ENCODE measurements at regions not wholly inside any gene's neighbourhood (a gene's known extent, or its start where the extent isn't known, plus 50 kb on each side); places are given as distances from the start of the nearest gene placed in this dataset.

DNA sequence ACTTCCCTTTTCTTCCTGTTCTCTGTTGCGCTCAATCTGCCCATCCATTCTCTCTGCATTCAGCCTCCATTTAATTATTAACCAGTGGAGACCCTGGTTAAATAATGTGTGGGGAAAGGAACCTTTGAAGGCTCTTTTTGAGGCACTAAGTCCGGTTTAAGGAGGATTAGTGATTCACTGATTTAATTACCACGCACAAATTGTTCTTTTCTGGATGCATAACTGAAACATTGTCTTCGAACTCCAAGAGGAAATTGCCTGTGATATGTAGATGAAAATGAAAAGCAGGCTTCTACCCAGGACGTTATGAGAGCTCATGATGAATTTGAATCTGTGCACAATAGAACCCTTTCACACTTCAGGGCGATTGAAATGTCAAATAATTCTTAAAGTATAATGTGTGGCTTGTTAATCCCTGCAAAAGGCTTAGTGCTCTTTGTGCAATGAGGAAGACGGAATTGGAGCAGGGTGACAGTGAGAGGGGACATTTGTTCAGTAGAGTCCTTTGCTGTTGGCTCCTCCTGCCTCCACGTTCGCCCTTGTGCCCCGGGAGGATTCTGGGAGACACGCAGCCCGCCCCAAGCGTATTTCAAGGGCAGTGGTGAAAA is 51.1 kb upstream of the ZNF236 start:
- H3K36me3 ChIP-seq (ENCODE audit: control insufficient read depth, insufficient read depth, low read length, severe bottlenecking), result no peaks in the 10 kb centered on the region
- no peak for DNase-seq (ENCODE audit: low read depth)
- no peak overlapping the region for H3K4me3 ChIP-seq (ENCODE audit: low read length)
- no peaks in the 10 kb centered on the region for H3K4me1 ChIP-seq (ENCODE audit: control insufficient read depth, insufficient read depth, low read length)
- H3K9me3 ChIP-seq (ENCODE audit: control insufficient read depth, low read length), result peaks cover 24% of the 10 kb centered on the region
- H3K9ac ChIP-seq (ENCODE audit: low read length), result no peak overlapping the region
- H3K27me3 ChIP-seq (replicated peaks; ENCODE audit: control insufficient read depth, insufficient read depth, low read length), result peaks cover 32% of the 10 kb centered on the region

DNA sequence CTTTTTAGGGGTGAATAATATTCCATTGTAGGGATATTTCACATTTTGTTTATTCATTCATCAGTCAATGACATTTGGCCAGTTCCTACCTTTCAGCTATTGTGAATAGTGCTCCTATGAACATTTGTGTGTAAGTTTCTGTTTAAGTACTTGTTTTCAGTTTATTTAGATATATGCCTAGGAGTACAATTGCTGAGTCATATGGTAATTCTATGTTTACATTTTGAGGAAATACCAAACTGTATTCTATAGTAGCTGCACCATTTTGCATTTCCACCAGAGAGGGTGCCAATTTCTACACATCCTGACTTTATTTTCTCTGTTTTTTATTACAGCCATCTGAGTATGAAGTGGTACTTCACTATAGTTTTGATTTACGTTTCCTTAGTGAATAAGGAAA is 54.4 kb upstream of the ZNF236 start:
- Histone ChIP-seq H3K9ac (ENCODE audit: low read length) (no peak overlapping the region), H3K4me1 (ENCODE audit: control insufficient read depth, insufficient read depth, low read length) (no peaks in the 10 kb centered on the region), H3K4me3 (ENCODE audit: low read length) (no peak overlapping the region), H3K27me3 (replicated peaks; ENCODE audit: control insufficient read depth, insufficient read depth, low read length) (peaks cover 24% of the 10 kb centered on the region), H3K9me3 (ENCODE audit: control insufficient read depth, low read length) (peaks cover 24% of the 10 kb centered on the region), H3K36me3 (ENCODE audit: control insufficient read depth, insufficient read depth, low read length, severe bottlenecking) (no peaks in the 10 kb centered on the region)
- no peak for DNase-seq (ENCODE audit: low read depth)

DNA sequence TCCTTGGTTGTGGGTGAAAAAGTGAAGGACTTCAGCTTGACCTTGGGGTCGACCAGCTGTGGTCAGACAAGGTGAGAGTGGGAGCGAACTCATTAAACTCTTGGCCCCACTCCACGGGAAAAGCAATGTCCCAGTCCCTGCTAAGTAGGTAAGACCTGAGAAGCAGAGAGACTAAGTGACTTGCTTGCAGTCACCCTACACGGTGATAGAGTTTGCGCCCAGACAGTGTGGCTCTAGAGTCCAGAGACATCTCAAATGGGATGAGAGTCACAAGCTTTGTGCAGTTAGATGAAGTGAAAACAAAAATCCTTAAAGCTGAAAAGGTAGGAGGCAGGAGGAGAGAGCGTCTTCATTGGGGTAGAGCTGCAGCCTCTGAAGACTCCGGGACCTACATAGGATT is 55.9 kb upstream of the ZNF236 start:
- Histone ChIP-seq H3K36me3 (ENCODE audit: control insufficient read depth, insufficient read depth, low read length, severe bottlenecking) (no peaks in the 10 kb centered on the region), H3K9me3 (ENCODE audit: control insufficient read depth, low read length) (peaks cover 24% of the 10 kb centered on the region), H3K4me3 (ENCODE audit: low read length) (no peak overlapping the region), H3K9ac (ENCODE audit: low read length) (no peak overlapping the region), H3K27me3 (replicated peaks; ENCODE audit: control insufficient read depth, insufficient read depth, low read length) (peaks cover 19% of the 10 kb centered on the region), H3K4me1 (ENCODE audit: control insufficient read depth, insufficient read depth, low read length) (no peaks in the 10 kb centered on the region)
- DNase-seq (ENCODE audit: low read depth), result no peak

DNA sequence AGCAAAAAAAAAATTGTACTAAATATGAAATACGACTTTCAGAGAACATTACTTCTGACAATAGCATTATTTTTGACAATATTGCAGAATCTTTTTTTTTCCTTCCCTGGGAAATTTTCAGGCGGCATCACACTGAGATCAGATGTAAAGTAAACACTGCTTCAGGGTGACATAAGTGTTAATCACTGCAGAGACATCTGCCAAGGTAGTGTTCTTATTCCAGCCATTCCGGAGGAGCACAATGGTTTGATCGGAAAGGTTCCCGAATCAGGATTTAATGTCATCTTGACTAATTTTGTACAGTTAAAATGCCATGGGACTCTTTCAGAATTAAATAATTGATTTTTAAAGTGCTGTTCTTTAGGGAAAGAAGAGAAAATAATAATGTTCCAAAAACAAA is 56.7 kb upstream of the ZNF236 start:
- no peaks in the 10 kb centered on the region for H3K4me1 ChIP-seq (ENCODE audit: control insufficient read depth, insufficient read depth, low read length)
- no peak overlapping the region for H3K4me3 ChIP-seq (ENCODE audit: low read length)
- DNase-seq (ENCODE audit: low read depth), result no peak
- no peaks in the 10 kb centered on the region for H3K36me3 ChIP-seq (ENCODE audit: control insufficient read depth, insufficient read depth, low read length, severe bottlenecking)
- H3K9ac ChIP-seq (ENCODE audit: low read length), result no peak overlapping the region
- peaks cover 24% of the 10 kb centered on the region for H3K9me3 ChIP-seq (ENCODE audit: control insufficient read depth, low read length)
- H3K27me3 ChIP-seq (replicated peaks; ENCODE audit: control insufficient read depth, insufficient read depth, low read length), result peaks cover 11% of the 10 kb centered on the region

DNA sequence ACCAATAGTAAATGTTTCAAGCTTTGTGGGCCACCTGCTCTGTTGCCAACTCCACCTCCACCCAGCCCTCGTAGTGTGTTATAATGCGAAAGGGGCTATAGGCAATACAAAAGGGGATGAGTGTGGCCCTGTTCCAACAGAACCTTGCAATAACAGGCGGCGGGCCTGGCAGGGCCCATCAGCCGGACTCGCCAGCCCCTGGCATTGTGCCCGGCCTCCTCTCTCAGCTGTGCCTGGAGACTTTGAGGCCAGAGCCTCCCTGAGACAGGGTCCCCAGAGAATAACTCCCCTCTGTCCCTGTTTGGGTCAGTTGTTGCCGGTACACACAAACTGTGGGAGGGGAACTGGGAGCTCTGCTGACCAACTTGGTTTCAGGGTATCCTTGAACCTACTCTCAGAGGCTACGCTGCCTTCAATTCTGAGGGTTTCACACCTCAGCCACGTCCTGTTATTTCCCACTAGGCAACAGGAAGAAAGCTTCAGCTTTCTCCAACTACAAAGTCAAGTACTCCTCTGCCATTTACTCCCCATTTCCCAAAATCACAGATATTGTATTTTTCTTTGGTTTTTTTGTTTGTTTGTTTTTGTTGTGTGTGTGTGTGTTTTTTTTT is 58.0 kb upstream of the ZNF236 start:
- H3K4me3 ChIP-seq (ENCODE audit: low read length), result no peak overlapping the region
- H3K9me3 ChIP-seq (ENCODE audit: control insufficient read depth, low read length), result peaks cover 19% of the 10 kb centered on the region
- no peaks in the 10 kb centered on the region for H3K36me3 ChIP-seq (ENCODE audit: control insufficient read depth, insufficient read depth, low read length, severe bottlenecking)
- H3K4me1 ChIP-seq (ENCODE audit: control insufficient read depth, insufficient read depth, low read length), result no peaks in the 10 kb centered on the region
- no peak for DNase-seq (ENCODE audit: low read depth)
- H3K27me3 ChIP-seq (replicated peaks; ENCODE audit: control insufficient read depth, insufficient read depth, low read length), result peaks cover 11% of the 10 kb centered on the region
- H3K9ac ChIP-seq (ENCODE audit: low read length), result no peak overlapping the region

DNA sequence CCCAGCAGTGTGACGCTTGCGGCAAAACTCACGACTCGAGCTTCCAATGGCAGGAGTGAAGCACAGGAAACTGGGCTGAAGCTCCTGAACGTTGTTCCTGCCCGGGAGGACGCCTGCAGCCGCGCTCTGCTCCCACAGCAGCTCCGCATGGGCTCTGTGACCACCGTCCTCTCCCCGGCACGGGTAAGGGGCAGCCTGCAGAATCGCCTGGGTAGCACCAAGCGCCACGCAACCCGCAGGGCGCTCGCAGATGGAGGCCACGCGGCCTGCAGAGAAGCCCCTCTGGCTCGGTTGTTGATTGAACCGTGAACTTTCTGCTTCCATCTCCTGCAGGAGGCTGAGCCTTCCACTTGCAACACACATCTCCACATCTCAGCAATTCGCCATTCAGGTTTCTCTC is 63.3 kb upstream of the ZNF236 start:
- Histone ChIP-seq H3K9ac (ENCODE audit: low read length) (no peak overlapping the region), H3K9me3 (ENCODE audit: control insufficient read depth, low read length) (no peaks in the 10 kb centered on the region), H3K4me1 (ENCODE audit: control insufficient read depth, insufficient read depth, low read length) (peaks cover 15% of the 10 kb centered on the region), H3K4me3 (ENCODE audit: low read length) (no peak overlapping the region), H3K27me3 (replicated peaks; ENCODE audit: control insufficient read depth, insufficient read depth, low read length) (peaks cover 9% of the 10 kb centered on the region), H3K36me3 (ENCODE audit: control insufficient read depth, insufficient read depth, low read length, severe bottlenecking) (no peaks in the 10 kb centered on the region)
- DNase-seq (ENCODE audit: low read depth), result no peak

DNA sequence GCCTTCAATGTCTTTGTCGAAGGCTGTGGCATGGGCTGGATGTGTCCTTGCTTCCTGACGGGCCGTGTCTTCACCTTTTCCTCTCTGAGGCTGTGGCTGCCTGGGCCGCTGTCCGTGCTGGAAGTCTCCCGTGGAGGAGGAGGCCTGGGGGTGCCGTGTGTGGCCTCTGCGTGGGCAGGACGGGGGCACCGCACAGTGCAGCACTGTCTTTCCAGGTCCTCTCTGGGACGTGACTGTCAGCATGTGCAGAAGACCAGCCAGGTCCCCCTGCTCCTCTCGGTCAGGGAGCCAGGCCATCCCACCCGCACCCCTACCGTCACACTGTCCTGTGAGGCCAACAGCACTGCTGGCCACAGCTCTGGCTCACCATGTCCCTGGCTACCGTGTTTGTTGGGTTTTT is 64.4 kb upstream of the ZNF236 start:
- no peak for DNase-seq (ENCODE audit: low read depth)
- Histone ChIP-seq H3K9ac (ENCODE audit: low read length) (no peak overlapping the region), H3K36me3 (ENCODE audit: control insufficient read depth, insufficient read depth, low read length, severe bottlenecking) (no peaks in the 10 kb centered on the region), H3K4me3 (ENCODE audit: low read length) (no peak overlapping the region), H3K27me3 (replicated peaks; ENCODE audit: control insufficient read depth, insufficient read depth, low read length) (peaks cover 9% of the 10 kb centered on the region), H3K9me3 (ENCODE audit: control insufficient read depth, low read length) (no peaks in the 10 kb centered on the region), H3K4me1 (ENCODE audit: control insufficient read depth, insufficient read depth, low read length) (peaks cover 17% of the 10 kb centered on the region)

DNA sequence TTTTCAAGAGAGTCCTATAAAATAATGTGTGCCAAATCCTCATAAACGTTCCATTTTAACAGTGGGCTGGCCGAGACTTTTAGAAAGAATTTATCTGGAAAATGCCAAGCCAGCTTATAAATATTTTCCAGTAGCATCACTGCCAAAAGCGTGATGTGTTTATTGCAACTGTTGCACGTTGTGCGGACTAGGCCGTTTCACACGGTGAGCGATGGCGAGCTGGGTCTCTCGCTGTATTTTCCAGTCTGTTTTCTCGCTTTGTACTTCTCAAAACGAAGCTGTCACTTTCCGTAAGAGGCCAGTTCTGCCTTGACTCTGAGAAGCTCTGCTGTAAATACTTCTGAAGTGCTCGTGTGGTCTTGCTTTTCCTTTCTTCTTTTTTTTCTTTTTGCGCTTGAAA is 65.0 kb upstream of the ZNF236 start:
- no peaks in the 10 kb centered on the region for H3K36me3 ChIP-seq (ENCODE audit: control insufficient read depth, insufficient read depth, low read length, severe bottlenecking)
- peak overlapping the region; percentile 49 for H3K4me3 ChIP-seq (ENCODE audit: low read length)
- no peak overlapping the region for H3K9ac ChIP-seq (ENCODE audit: low read length)
- peaks cover 23% of the 10 kb centered on the region for H3K4me1 ChIP-seq (ENCODE audit: control insufficient read depth, insufficient read depth, low read length)
- H3K27me3 ChIP-seq (replicated peaks; ENCODE audit: control insufficient read depth, insufficient read depth, low read length), result peaks cover 3% of the 10 kb centered on the region
- no peaks in the 10 kb centered on the region for H3K9me3 ChIP-seq (ENCODE audit: control insufficient read depth, low read length)
- DNase-seq (ENCODE audit: low read depth), result no peak

DNA sequence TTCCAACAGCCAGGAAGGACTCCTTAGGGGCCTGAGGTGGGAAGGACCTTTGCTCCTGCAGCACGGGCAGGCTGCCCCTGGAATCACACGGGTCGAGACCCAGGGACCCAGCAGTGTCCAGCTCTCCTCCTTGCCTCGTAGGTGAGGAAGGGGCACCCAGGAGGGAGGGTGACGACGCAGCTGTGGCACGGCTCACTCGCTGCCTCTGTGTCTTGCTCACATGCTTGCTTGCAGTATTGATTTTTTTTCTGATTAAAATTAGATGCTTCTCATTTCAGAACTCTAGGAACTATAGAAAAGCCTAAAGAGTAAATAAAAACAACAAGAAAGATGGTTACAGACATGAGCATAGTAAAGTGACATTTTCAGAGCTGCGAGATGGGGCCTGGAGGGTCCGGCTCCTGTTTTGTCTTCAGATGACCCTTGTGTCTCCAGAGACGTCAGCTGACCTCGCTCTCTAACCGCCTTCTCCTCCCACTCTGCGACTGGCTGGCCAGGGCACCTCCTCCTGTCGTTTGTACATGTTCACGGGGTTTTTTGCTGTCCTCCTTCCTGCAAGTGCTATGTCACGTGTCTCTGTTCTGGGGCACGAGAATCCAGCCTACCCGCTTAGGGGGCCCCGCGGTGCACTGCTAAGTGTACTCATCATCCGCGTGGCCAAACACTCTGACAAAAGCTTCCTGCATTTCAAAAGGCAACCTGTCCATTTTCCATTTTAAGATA is 65.7 kb upstream of the ZNF236 start:
- Histone ChIP-seq H3K9ac (ENCODE audit: low read length) (peak overlapping the region; percentile 46), H3K27me3 (replicated peaks; ENCODE audit: control insufficient read depth, insufficient read depth, low read length) (no peaks in the 10 kb centered on the region), H3K4me3 (ENCODE audit: low read length) (peak overlapping the region; percentile 49), H3K36me3 (ENCODE audit: control insufficient read depth, insufficient read depth, low read length, severe bottlenecking) (no peaks in the 10 kb centered on the region), H3K9me3 (ENCODE audit: control insufficient read depth, low read length) (no peaks in the 10 kb centered on the region), H3K4me1 (ENCODE audit: control insufficient read depth, insufficient read depth, low read length) (peaks cover 25% of the 10 kb centered on the region)
- no peak for DNase-seq (ENCODE audit: low read depth)

DNA sequence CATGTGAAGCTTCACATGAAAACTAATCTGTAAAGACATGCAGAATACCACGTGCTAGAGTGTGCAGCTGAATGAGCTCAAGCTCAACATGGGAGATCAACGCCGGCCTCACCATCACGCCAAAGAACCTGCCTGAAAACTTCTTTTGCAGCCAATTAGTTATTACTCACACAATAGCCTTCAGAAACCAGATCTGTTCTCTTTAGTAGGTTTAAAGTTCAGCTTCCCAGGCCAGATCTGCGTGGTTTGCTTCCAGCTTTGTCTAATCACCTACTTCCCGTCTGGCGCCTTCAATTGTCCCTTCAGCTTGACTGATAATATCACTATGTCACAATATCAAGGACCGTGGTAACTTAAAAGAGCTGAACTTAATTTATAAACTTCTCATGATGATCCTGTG is 68.0 kb upstream of the ZNF236 start:
- Histone ChIP-seq H3K9ac (ENCODE audit: low read length) (no peak overlapping the region), H3K4me3 (ENCODE audit: low read length) (no peak overlapping the region), H3K9me3 (ENCODE audit: control insufficient read depth, low read length) (peaks cover 9% of the 10 kb centered on the region), H3K27me3 (replicated peaks; ENCODE audit: control insufficient read depth, insufficient read depth, low read length) (no peaks in the 10 kb centered on the region), H3K4me1 (ENCODE audit: control insufficient read depth, insufficient read depth, low read length) (peaks cover 30% of the 10 kb centered on the region), H3K36me3 (ENCODE audit: control insufficient read depth, insufficient read depth, low read length, severe bottlenecking) (no peaks in the 10 kb centered on the region)
- no peak for DNase-seq (ENCODE audit: low read depth)

DNA sequence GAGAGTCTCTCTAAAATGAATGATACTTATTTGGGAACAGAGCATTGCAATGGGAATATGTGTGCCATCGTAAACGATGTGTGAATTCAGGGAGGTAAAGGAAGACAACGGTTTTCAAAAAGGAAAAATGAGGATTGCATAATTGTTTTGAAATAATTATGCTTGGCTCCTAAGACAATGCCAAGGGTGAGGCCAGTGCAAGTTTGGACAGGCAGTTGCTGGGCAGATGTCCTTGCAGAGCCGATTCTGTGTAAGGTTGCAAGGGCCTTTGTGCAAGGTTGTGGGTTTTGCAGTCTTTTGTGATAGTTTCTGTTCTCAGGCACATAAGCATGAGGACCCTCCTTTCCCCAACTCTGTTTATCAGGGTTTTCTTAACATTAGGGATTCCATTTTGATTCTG is 70.0 kb upstream of the ZNF236 start:
- Histone ChIP-seq H3K9me3 (ENCODE audit: control insufficient read depth, low read length) (peaks cover 15% of the 10 kb centered on the region), H3K9ac (ENCODE audit: low read length) (no peak overlapping the region)

More for the DNA sequence above, 70.0 kb upstream of the ZNF236 start:
- no peaks in the 10 kb centered on the region for H3K27me3 ChIP-seq (replicated peaks; ENCODE audit: control insufficient read depth, insufficient read depth, low read length)
- no peaks in the 10 kb centered on the region for H3K36me3 ChIP-seq (ENCODE audit: control insufficient read depth, insufficient read depth, low read length, severe bottlenecking)
- no peak for DNase-seq (ENCODE audit: low read depth)
- no peak overlapping the region for H3K4me3 ChIP-seq (ENCODE audit: low read length)
- peaks cover 29% of the 10 kb centered on the region for H3K4me1 ChIP-seq (ENCODE audit: control insufficient read depth, insufficient read depth, low read length)

Data from adipocyte (in vitro differentiated cells).